ENCODE measurements at regions not wholly inside any gene's neighbourhood (a gene's known extent, or its start where the extent isn't known, plus 50 kb on each side); places are given as distances from the start of the nearest gene placed in this dataset.
A peak's percentile ranks its signal among the peaks of the same experiment; 100 is the strongest.

DNA sequence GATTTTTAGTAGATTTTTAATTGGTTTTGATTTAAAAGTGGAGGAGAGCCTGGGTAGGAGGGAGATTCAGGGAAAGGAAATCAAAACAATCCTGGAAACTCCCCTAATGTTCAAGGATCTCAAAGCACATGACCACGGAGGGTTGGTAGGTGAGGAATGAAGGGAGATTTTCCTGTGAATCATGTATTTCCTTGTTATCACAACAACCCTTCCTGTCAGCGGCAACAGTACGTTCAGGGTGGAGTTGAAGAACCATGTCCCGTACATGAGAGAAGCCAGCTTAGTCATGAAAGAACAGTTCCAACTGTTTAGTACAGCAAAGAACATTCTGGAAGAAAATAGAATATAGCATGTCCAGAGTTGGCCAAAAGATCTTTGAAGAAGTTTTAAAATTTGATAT is 79.4 kb upstream of the SCAF8 start:
- Histone ChIP-seq H3K36me3 (no peaks in the 10 kb centered on the region), H3K27ac (peak overlapping the region in 1 of 4 donors; percentile 48), H3K27me3 (no peaks in the 10 kb centered on the region), H3K4me3 (no peak overlapping the region), H3K9me3 (no peaks in the 10 kb centered on the region), H3K4me1 (no peaks in the 10 kb centered on the region)
- TF ChIP-seq, protein P1, sequence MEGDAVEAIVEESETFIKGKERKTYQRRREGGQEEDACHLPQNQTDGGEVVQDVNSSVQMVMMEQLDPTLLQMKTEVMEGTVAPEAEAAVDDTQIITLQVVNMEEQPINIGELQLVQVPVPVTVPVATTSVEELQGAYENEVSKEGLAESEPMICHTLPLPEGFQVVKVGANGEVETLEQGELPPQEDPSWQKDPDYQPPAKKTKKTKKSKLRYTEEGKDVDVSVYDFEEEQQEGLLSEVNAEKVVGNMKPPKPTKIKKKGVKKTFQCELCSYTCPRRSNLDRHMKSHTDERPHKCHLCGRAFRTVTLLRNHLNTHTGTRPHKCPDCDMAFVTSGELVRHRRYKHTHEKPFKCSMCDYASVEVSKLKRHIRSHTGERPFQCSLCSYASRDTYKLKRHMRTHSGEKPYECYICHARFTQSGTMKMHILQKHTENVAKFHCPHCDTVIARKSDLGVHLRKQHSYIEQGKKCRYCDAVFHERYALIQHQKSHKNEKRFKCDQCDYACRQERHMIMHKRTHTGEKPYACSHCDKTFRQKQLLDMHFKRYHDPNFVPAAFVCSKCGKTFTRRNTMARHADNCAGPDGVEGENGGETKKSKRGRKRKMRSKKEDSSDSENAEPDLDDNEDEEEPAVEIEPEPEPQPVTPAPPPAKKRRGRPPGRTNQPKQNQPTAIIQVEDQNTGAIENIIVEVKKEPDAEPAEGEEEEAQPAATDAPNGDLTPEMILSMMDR (IDR thresholded peaks at IDR 0.05), result no peak
- no peak for TF ChIP-seq POLR2A (IDR thresholded peaks at IDR 0.05)
- no peak for DNase-seq

DNA sequence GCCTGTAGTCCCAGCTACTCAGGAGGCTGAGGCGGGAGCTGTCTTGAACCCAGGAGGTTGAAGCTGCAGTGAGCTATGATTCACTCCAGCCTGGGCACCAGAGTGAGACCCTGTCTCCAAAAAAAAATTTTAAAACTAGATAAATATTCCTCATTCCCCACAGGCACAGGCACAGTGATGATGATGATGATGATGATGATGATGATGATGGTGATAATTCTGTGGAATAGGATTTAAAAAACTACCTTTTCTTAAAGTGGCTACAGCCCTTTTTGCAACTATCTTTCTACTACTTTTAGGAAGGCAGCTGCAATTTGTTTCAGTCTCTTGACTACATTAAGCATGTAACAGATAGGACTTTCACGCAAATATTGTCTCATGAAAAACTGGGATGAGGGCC is 76.6 kb upstream of the SCAF8 start:
- Histone ChIP-seq H3K4me1 (no peaks in the 10 kb centered on the region), H3K4me3 (no peak overlapping the region), H3K27ac (no peak overlapping the region), H3K9me3 (no peaks in the 10 kb centered on the region), H3K36me3 (no peaks in the 10 kb centered on the region), H3K27me3 (no peaks in the 10 kb centered on the region)
- no peak for TF ChIP-seq POLR2A (IDR thresholded peaks at IDR 0.05)
- TF ChIP-seq, protein P1 (IDR thresholded peaks at IDR 0.05), result no peak
- no peak for DNase-seq

DNA sequence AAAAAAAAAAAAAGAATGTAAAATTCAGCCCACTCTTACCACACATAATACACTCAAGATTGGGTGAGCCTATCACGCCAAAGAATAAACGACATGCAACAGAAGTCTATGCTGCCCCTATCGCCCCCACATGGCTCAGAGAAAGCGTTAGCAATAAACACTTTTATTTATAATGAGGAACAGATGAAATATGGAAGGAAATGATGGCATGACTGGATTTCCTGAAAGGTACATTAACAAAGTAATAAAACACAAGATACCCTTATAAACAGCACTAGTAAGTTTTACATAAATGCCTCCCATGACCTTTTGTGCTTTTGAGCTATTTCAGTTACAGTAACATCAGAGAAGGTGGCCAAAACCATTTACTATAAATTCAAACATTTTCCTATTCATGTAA is 71.4 kb upstream of the SCAF8 start:
- no peak for DNase-seq
- no peaks in the 10 kb centered on the region for H3K4me1 ChIP-seq
- no peak overlapping the region for H3K27ac ChIP-seq
- TF ChIP-seq, protein P1 (IDR thresholded peaks at IDR 0.05), result no peak
- TF ChIP-seq POLR2A (IDR thresholded peaks at IDR 0.05), result no peak
- no peak overlapping the region for H3K4me3 ChIP-seq
- no peaks in the 10 kb centered on the region for H3K36me3 ChIP-seq
- H3K9me3 ChIP-seq, result no peaks in the 10 kb centered on the region
- no peaks in the 10 kb centered on the region for H3K27me3 ChIP-seq

DNA sequence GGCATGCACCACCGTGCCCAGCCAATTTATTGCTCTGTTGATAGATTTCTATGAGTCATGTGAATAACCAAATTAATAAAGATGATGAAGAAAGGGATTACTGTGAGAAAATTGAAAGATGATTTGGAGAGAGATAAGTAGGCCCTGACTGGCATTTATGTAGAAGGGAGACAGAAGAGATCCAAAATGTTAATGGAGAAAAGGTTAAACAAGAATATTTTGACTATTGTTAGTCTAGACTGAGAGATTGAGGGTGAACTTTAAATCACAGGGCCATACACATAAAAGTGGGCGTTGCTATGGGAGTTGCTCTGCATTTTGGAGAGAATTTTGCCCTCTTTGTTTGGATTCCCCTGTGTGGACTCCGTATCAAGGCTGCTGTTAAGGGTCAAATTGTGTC is 68.9 kb upstream of the SCAF8 start:
- H3K4me1 ChIP-seq, result no peaks in the 10 kb centered on the region
- no peaks in the 10 kb centered on the region for H3K9me3 ChIP-seq
- H3K4me3 ChIP-seq, result no peak overlapping the region
- DNase-seq, result no peak
- H3K36me3 ChIP-seq, result no peaks in the 10 kb centered on the region
- no peak overlapping the region for H3K27ac ChIP-seq
- no peaks in the 10 kb centered on the region for H3K27me3 ChIP-seq
- TF ChIP-seq, protein P1 (IDR thresholded peaks at IDR 0.05), result no peak
- TF ChIP-seq POLR2A (IDR thresholded peaks at IDR 0.05), result no peak

DNA sequence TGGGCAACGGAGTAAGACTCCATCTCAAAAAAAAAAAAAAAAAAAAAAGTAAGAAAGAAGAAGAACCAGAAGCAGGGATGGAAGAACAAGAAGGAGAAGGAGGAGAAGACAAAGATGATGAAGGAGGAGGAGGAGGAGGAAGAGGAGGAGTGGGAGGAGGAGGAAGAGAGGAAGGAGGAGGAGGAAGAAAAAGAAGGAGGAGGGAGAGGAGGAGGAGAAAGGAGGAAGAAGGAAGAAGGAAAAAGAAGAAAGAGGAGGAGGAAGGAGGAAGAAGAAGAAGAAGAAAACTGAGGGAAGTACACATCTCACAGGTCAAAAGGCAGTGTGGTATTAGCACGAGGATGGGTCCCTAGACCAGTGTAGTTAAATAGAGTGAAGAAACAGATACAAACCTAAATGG is 65.1 kb upstream of the SCAF8 start:
- no peaks in the 10 kb centered on the region for H3K4me1 ChIP-seq
- no peaks in the 10 kb centered on the region for H3K27me3 ChIP-seq
- no peak for TF ChIP-seq POLR2A (IDR thresholded peaks at IDR 0.05)
- TF ChIP-seq, protein P1 (IDR thresholded peaks at IDR 0.05), result no peak
- no peaks in the 10 kb centered on the region for H3K9me3 ChIP-seq
- H3K4me3 ChIP-seq, result no peak overlapping the region
- DNase-seq, result no peak
- H3K27ac ChIP-seq, result no peak overlapping the region
- no peaks in the 10 kb centered on the region for H3K36me3 ChIP-seq

DNA sequence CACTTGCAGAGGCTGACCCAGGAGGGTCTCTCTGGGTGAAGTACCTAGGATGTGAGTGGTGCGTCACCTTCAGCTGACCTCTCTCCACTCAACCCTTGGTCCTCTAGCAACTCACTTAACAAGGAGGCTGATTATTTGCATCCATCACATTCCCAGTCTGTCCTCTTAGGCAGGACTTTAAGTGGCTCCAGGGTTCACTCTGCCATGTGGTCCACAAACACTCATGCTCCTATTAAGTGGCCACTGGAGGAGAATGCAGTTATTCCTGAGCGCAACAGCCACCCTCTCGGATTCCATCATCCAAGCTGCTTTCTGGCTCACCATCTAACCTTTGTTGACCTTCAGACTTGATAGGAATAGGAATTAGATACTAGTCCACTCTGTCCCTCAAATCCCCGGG is 61.1 kb upstream of the SCAF8 start:
- no peaks in the 10 kb centered on the region for H3K9me3 ChIP-seq
- no peaks in the 10 kb centered on the region for H3K27me3 ChIP-seq
- H3K4me3 ChIP-seq, result no peak overlapping the region
- H3K4me1 ChIP-seq, result no peaks in the 10 kb centered on the region
- H3K36me3 ChIP-seq, result no peaks in the 10 kb centered on the region
- no peak overlapping the region for H3K27ac ChIP-seq
- DNase-seq, result no peak
- TF ChIP-seq POLR2A (IDR thresholded peaks at IDR 0.05), result no peak
- TF ChIP-seq, protein P1 (IDR thresholded peaks at IDR 0.05), result no peak

Measured in Peyer's patch (tissue), 4 donors.